K562 (cell line): ENCODE measurements at regions not wholly inside any gene's neighbourhood (a gene's known extent, or its start where the extent isn't known, plus 50 kb on each side); places are given as distances from the start of the nearest gene placed in this dataset.

Source experiments
- ATAC-seq: fragments of 200-7000 bp; cut with Tn5 transposase; 3 replicates; pipeline ENCODE4 v1.9.1; 2020; ENCODE audit warnings: moderate library complexity
- BruUV-seq: library from RNA; stranded (reverse); fragments of 400-500 nt; replicated peaks from 2 replicates; lab custom pipeline; 2021; lab: Mats Ljungman, UMichigan
- CTCF ChIA-PET: fragments of 300-600 bp; formaldehyde crosslinking; extraction: SDS; loops from one replicate; lab custom pipeline; 2021; ENCODE audit warnings: low intra/inter-chr PET ratio; lab: Yijun Ruan, JAX
- POLR2A ChIA-PET: fragments of 300-600, 350-650 bp; sonication (Branson Sonifier 250); formaldehyde crosslinking; extraction: SDS; loops from one replicate; lab custom pipeline; 2021; ENCODE audit warnings: antibody characterized with exemption, inconsistent platforms; lab: Yijun Ruan, JAX
- DNase-seq, 4 experiments: peaks; one replicate each; pipeline versions ENCODE4 v3.0.0 to v3.0.0-alpha.2; 2011 to 2018; ENCODE audit warnings: low spot score in 3 of 4, mixed read lengths in 3 of 4; ENCODE audit errors: extremely low read depth in 1 of 4
- FAIRE-seq: peaks from 2 replicates; lab custom pipeline; 2011; peaks lifted over from hg19 to GRCh38; lab: Jason Lieb, UNC
- H2AFZ ChIP-seq: 2 replicates; pipeline ENCODE4 v1.6.0; 2011; ENCODE audit warnings: low read depth, low read length, control low read depth, inconsistent platforms
- H3K27ac ChIP-seq: fragments of 200-600 bp; 3 replicates; pipeline ENCODE4 v1.8.0; 2011; ENCODE audit warnings: low read depth, mild to moderate bottlenecking, control low read depth, inconsistent platforms, low read length, moderate library complexity, mixed read lengths; ENCODE audit errors: extremely low read depth
- H3K27me3 ChIP-seq, 2 experiments: fragments of 300-600 bp in 1 of 2; 2 replicates in 1 of 2; 3 replicates in 1 of 2; pipeline versions ENCODE4 v1.6.0 to v1.8.0; 2011; ENCODE audit warnings: inconsistent platforms in 2 of 2, low read length in 2 of 2, mild to moderate bottlenecking in 1 of 2, mixed read lengths in 1 of 2, moderate library complexity in 1 of 2; ENCODE audit not compliant: control insufficient read depth in 2 of 2, insufficient read depth in 2 of 2
- H3K36me3 ChIP-seq: fragments of 300-600 bp; 3 replicates; pipeline ENCODE4 v1.8.0; 2011; ENCODE audit warnings: mild to moderate bottlenecking, low read length, inconsistent platforms; ENCODE audit not compliant: control insufficient read depth, insufficient read depth
- H3K4me1 ChIP-seq, 2 experiments: fragments of 200-600 bp in 1 of 2; replicated peaks in 1 of 2; 2 replicates in 1 of 2; 3 replicates in 1 of 2; pipeline versions ENCODE4 v1.5.1 to v1.8.0; 2011; ENCODE audit warnings: inconsistent platforms in 2 of 2, low read length in 2 of 2, mild to moderate bottlenecking in 1 of 2, mixed read lengths in 1 of 2, moderate library complexity in 1 of 2; ENCODE audit not compliant: control insufficient read depth in 2 of 2, insufficient read depth in 2 of 2
- H3K4me2 ChIP-seq: 2 replicates; pipeline ENCODE4 v1.6.1; 2011; ENCODE audit warnings: low read length, control low read depth, inconsistent platforms, mixed read lengths; ENCODE audit not compliant: insufficient read depth
- H3K4me3 ChIP-seq: fragments of 200-600 bp; sonication (generic), shearing (Covaris generic); 2 replicates; pipeline ENCODE4 v1.5.1; 2016; ENCODE audit warnings: control low read depth, inconsistent platforms
- H3K79me2 ChIP-seq: fragments of 200-600 bp; 3 replicates; pipeline ENCODE4 v1.8.0; 2011; ENCODE audit warnings: low read length, inconsistent platforms; ENCODE audit not compliant: control insufficient read depth, insufficient read depth
- H3K9ac ChIP-seq, 2 experiments: 2 replicates each; pipeline versions ENCODE4 v1.6.0 to v1.6.1; 2011; ENCODE audit warnings: low read depth in 2 of 2, low read length in 2 of 2, control low read depth in 1 of 2, inconsistent platforms in 1 of 2, mild to moderate bottlenecking in 1 of 2, mixed read lengths in 1 of 2; ENCODE audit not compliant: insufficient read depth in 1 of 2
- H3K9me1 ChIP-seq: one replicate; pipeline ENCODE4 v1.6.0; 2011; ENCODE audit warnings: inconsistent platforms, mild to moderate bottlenecking, low read length, moderate library complexity; ENCODE audit not compliant: control insufficient read depth, insufficient read depth
- H3K9me3 ChIP-seq: replicated peaks from 2 replicates; pipeline ENCODE4 v1.5.1; 2011; ENCODE audit warnings: low read depth, low read length, inconsistent platforms; ENCODE audit not compliant: control insufficient read depth, insufficient read depth
- H4K20me1 ChIP-seq: replicated peaks from 2 replicates; pipeline ENCODE4 v1.6.1; 2011; ENCODE audit warnings: low read length, inconsistent platforms, mixed read lengths; ENCODE audit not compliant: control insufficient read depth, insufficient read depth
- EZH2 ChIP-seq: IDR thresholded peaks from 2 replicates; pipeline ENCODE4 v1.6.1; 2012; ENCODE audit warnings: low read depth, mild to moderate bottlenecking, inconsistent platforms, low read length, borderline replicate concordance
- POLR2G ChIP-seq: fragments of 200-400 bp; formaldehyde crosslinking; IDR thresholded peaks from 2 replicates; pipeline ENCODE4 v1.6.1; 2017; ENCODE audit warnings: low read depth, mild to moderate bottlenecking, antibody characterized with exemption, low read length, moderate library complexity
- ZNF175 ChIP-seq: fragments of 200-800 bp; sonication (Bioruptor generic); IDR thresholded peaks from 2 replicates; pipeline ENCODE4 v1.6.1; 2016; ENCODE audit warnings: low read depth, mild to moderate bottlenecking, missing genetic modification characterization, missing compliant biosample characterization
- WGBS: fragments of 100-300 bp; shearing (Covaris generic); methylation state at CpG from one replicate; pipeline ENCODE4 v1.1.6; 2016; ENCODE audit warnings: low coverage, mixed read lengths; ENCODE audit not compliant: insufficient coverage; ENCODE audit errors: missing lambda C conversion rate; 5-methylcytosine and 5-hydroxymethylcytosine counted together
- in situ Hi-C: fragments of 300-500 bp; cut with MboI; formaldehyde crosslinking; loops from 4 replicates; pipeline ENCODE4 v1.15.0; 2018; ENCODE audit warnings: inconsistent platforms, mixed read lengths
- intact Hi-C: fragments of 100-400 bp; cut with micrococcal nuclease; formaldehyde crosslinking; loops from 2 replicates; pipeline ENCODE4 v1.14.2; 2022
- TF ChIP-seq, protein P1 (sequence below), 2 experiments: fragments of 450-650 bp in 1 of 2; IDR thresholded peaks; 2 replicates each; pipeline ENCODE4 v1.6.1; 2011 to 2017; ENCODE audit warnings: low read depth in 2 of 2, antibody characterized with exemption in 1 of 2, borderline replicate concordance in 1 of 2, low read length in 1 of 2, mild to moderate bottlenecking in 1 of 2, mixed read lengths in 1 of 2; ENCODE audit not compliant: control insufficient read depth in 1 of 2

DNA sequence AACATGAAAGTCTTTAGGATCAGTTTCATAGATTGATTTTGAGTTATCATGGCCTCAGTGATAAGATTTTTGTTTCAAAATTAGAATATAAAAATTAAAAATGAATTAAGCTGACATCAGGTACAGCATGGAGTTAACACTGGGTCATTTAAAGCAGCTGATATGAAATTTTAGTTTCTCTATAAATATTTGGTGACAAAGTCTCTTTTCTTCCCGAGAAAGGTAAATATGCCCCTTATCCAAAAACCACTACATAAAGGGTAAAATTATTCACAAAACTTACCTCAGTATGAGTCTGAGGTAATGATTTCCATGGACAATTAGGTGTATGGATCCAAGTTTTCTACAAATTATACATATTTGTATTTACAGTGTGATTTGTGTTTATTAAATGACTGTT lies 121.5 kb upstream of the PJA2 start:
- ATAC-seq (no peak), DNase-seq (no peak), FAIRE-seq (no peak)
- no peak overlapping the region for H3K4me2 ChIP-seq
- CTCF ChIA-PET = no interaction called here
- POLR2A ChIA-PET = no interaction called here
- WGBS = 8% methylated on average over 1 of the region's 1 CpG
- no peak overlapping the region for H3K4me3 ChIP-seq
- intact Hi-C loops = no loop called here
- H3K4me1 ChIP-seq = no peaks in the 10 kb centered on the region
- in situ Hi-C loops = no loop called here
- no peak overlapping the region for H3K9ac ChIP-seq
- no peaks in the 10 kb centered on the region for H3K9me3 ChIP-seq
- H3K79me2 ChIP-seq = no peaks in the 10 kb centered on the region
- H3K9me1 ChIP-seq = no peaks in the 10 kb centered on the region
- H3K36me3 ChIP-seq = no peaks in the 10 kb centered on the region
- no peaks in the 10 kb centered on the region for H4K20me1 ChIP-seq
- no TSS peak for BruUV-seq
- TF ChIP-seq POLR2G = no peak
- no peak for TF ChIP-seq ZNF175 (CRISPR knock-in tag)
- TF ChIP-seq EZH2 = no peak
- TF ChIP-seq, protein P1, sequence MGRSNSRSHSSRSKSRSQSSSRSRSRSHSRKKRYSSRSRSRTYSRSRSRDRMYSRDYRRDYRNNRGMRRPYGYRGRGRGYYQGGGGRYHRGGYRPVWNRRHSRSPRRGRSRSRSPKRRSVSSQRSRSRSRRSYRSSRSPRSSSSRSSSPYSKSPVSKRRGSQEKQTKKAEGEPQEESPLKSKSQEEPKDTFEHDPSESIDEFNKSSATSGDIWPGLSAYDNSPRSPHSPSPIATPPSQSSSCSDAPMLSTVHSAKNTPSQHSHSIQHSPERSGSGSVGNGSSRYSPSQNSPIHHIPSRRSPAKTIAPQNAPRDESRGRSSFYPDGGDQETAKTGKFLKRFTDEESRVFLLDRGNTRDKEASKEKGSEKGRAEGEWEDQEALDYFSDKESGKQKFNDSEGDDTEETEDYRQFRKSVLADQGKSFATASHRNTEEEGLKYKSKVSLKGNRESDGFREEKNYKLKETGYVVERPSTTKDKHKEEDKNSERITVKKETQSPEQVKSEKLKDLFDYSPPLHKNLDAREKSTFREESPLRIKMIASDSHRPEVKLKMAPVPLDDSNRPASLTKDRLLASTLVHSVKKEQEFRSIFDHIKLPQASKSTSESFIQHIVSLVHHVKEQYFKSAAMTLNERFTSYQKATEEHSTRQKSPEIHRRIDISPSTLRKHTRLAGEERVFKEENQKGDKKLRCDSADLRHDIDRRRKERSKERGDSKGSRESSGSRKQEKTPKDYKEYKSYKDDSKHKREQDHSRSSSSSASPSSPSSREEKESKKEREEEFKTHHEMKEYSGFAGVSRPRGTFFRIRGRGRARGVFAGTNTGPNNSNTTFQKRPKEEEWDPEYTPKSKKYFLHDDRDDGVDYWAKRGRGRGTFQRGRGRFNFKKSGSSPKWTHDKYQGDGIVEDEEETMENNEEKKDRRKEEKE (IDR thresholded peaks at IDR 0.05; ENCODE audit: borderline replicate concordance in 1 of 2, control insufficient read depth in 1 of 2, low read depth in 2 of 2, low read length in 1 of 2) = no peak
- no peak overlapping the region for H3K27ac ChIP-seq
- 0 out of 5 replicates have a peak, but pooled peaks cover 0 to 3% of the 10 kb centered on the region in 2 experiments for H3K27me3 ChIP-seq
- no peak overlapping the region for H2AFZ ChIP-seq
